GM19238 (cell line): ENCODE measurements at regions not wholly inside any gene's neighbourhood (a gene's known extent, or its start where the extent isn't known, plus 50 kb on each side); places are given as distances from the start of the nearest gene placed in this dataset.

Experiments used
- DNase-seq: peaks from one replicate; pipeline ENCODE4 v3.0.0; 2011; ENCODE audit warnings: low spot score; ENCODE audit not compliant: insufficient read length

DNA sequence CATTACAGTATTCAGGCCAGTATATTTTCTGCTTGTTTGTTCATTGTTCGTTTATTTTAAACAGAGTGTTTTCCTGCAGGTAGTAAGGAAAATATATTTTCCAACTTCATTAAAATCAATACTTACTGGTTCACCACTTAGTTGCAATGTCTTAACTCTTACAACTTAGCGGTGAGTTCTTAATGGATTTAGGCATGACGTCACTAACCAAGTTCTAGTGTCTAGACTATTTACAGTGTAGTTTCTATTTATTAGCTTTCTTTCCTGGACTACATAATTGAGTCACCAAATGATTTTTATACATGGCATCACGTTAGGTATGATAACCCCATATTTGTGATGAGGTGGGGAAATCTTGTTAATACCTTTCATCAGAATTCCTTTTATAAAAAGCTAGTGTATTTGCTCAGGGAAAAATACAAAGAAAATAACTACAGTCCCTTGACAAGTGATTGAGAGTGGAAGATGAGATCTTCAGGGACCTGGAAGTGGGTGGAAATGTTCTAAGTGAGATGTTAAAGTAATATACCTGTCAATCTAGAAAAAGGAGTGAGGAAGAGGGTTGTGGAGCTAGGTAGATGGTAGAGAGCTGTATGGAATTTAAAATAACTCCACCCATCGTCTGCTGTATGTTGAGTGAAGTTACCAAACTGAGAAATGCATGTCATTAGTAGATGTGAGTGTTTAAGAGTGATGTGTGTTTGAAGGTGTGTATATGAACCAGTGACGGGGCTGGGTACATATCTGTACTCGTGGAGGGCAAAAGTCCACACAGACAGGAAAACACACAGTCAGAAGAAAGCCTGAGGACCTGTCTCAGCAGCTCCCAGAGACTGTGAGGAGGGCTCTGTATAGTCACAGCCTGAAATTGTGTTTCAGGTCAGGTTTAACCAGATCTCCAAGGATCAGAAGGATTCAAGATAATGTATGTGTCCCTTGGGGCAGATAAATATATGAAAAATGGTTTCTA lies 197.6 kb upstream of the ADAMTS5 start:
- DNase-seq = no peak

DNA sequence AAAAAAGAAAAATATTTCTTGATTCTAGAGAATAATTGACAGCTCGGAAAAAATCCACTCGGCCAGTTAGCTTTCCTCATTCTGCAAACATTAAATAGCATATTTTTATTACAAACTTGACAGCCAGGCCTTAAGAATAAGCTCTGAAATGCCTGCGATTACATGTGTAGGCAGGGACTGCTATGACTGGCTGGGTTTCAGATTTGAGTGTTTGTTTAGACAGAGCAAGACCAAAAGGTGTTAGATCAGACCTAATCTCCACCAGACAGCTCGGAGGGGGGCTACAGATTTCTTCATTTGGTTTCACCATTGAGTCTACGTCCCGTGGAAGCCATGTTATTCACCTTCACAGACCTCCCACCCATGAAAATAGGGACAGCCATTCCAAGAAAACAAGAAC lies 192.1 kb upstream of the ADAMTS5 start:
- no peak for DNase-seq

DNA sequence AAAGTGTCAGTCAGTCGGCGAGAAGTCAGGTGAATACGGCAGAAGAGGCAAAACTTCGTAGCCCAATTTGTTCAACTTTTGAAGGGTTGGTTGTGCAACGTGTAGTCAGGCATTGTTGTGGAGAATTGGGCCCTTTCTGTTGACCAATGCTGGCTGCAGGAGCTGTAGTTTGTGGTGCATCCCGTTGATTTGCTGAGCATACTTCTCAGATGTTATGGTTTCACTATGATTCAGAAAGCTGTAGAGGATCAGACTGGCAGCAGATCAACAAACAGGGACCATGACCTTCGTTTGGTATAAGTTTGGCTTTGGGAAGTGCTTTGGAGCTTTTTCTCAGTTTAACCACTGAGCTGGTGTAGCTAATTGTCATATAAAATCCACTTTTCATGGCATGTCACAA lies 190.2 kb upstream of the ADAMTS5 start:
- no peak for DNase-seq

DNA sequence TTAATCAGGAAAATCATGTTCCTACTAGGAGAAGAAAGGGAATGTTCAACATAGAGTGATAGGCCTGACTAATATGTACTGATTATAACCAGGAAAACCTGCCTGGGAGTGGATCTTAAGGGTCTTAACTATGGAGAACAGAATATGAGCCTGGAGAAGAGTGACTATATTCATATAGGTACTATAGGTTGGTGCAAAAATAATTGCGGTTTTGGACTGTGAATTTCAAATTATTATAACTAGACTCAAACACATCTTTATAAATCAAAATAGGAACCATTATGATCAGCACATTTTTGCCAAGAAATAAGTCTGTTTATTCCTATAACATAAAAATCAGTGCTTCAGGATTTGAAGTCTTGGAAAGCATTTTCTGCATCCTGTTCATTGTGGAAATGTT lies 189.8 kb upstream of the ADAMTS5 start:
- no peak for DNase-seq

DNA sequence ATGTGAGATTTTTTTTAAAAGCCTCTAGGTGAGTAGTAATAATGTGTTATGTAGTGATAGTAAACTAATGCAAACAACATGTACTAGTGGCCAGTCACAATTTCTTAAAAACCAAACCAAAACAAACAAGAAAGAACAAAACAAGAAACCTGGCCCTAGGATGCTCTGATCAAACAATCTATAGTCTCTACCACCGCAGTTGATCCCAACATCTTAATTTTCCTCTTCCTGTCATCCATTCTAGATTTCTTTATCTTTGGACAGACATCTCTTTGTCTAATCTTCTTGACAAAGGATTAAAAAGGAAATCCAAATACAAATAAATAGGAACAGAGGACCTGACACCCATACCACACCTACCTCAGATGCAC lies 188.2 kb upstream of the ADAMTS5 start:
- DNase-seq = no peak

DNA sequence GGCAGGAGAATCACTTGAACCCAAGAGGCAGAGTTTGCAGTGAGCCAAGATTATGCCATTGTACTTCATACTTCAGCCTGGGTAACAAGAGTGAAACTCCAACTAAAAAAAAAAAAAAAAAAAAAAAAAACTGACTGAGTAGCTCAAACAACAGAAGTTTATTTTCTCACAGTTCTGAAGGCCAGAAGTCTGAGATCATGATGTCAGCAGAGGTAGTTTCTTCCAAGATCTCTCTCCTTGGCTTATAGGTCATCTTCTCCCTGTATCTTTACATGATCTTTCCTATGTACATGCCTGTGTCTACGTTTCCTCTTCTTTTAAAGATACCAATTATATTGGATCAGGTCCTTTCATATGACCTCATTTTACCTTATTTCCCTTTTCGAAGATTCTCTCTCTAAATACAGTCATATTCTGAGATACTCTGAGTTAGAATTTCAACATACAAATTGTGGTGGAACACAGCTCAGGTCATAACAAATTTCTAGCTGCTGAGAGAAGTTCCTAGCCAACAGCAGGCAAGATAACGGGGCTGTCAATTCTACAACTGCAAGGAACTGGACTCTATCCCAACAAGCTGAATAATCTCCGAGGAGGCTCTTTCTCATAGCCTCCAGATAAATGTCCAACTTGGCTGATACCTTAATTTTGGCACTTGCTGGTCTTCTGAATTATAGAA lies 187.7 kb upstream of the ADAMTS5 start:
- no peak for DNase-seq

DNA sequence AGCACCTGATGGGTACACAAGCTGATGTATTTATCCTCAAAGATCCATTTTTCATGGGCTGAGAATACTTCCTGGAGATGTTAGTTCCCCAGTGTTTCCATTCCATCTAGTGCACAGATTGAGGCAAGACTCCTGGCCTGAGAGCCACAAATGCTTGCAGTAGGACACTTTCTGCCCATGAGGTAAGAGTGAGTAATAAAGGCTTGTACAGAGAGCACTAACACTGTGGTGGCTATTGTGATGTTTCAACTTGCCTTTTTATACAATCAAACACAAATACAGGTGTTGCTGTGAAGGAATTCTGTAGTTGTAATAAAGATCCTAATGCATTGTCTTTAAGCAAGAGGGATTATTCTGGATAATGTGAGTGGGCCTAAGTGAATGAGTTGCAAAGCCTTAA lies 186.1 kb upstream of the ADAMTS5 start:
- no peak for DNase-seq

DNA sequence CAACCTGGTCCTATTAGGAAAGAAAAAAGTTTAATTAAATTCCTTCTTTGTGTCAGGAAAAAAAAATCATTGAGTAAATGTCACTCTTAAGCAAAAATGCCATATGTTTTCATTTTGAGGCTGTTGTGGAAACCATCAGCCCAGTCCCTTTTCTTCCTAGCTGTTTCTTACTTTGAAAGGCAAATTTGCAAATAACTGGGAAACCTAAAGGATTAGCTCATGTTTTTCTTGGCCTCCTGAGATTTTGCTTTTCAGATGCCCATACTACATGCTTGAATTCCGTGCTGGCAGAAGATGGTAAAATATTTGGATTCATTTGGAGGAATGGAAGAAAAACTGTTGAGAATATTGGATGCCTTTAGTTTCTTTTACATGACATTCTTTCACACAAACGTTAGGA lies 182.1 kb upstream of the ADAMTS5 start:
- no peak for DNase-seq

DNA sequence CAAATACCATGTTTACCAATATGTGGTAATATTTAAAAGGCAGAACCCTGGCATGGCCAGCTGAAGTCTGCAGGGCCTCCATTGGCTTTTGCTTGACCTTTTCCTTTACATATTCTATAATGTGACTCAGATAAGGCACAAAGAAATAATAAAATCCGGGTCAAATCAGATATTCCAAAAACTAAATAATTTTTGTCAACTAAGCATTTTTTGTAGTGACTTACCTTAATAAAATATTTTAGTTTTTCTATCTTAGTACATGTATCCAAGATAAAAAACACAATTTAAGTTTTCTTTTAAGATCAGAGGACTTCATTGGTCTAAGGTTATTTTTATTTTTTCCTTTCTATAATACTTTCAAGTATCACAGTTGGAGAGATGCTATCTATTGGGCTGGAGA lies 179.4 kb upstream of the ADAMTS5 start:
- no peak for DNase-seq

DNA sequence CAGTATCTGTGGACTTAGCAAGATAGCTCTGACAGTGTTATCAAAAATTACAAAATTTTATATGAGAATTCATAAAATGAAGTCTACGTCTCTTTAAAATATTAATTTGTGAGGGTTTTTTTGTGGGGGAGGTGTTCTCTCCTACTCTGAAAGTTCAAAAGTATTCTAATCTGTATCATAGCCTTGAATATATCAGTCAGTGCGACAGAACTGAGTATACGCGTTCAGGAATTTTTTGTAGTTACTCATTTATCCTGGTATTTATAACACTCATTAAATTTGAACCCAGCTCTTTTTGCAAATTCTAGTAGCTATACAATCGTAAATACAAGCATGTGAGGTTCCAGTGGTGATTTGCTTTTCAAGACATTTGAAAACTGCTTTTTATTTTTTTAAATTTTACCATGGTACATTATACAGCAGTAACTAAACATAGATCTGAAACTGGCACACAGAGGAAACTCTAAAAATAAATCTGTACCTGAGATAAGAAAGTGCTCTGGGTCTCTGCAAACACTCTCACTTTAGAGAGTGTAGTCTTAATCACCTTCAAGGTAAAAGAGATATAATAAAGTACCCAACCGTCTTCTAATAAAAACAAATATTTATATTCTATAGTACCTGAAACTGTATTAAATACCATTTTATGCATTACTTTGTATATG lies 178.4 kb upstream of the ADAMTS5 start:
- no peak for DNase-seq

DNA sequence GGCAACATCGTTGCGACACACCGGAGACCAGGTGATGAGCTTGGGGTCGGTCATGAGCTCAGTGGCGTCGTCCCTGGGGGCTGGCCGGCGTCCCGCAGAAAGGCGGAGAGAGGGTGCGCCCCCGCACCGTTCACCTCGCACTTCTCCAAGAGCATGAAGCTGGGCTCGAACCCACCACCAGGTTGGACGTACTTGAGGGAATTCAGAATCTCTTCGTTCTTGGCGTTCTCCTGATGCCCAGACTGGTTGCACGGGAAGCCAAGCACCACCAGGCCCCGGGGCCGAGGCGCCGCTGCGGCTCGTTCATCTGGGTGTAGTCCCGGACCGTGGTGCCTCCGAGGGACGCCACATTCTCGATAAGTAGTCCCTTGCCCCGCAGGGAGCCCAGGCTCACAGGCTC lies 176.6 kb upstream of the ADAMTS5 start:
- no peak for DNase-seq

DNA sequence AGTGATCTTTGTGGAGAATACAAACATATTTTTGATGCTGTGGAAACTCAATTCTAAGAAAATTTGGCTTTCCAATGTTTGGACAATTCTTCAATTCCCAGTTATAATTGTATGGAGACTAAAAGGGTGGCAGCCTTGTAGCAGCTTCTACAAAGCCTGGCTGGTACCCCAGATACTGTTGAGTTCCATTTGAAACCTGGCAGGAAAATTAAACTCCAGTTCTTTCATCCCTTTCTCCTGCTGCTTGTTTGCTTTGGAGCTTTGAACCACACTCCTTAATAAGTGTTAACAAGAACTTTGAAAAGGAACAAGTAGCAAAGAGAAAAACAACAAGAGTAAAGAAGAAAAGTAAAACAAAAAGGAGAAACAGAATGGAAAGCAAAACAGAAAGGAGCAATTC lies 172.6 kb upstream of the ADAMTS5 start:
- DNase-seq = no peak

DNA sequence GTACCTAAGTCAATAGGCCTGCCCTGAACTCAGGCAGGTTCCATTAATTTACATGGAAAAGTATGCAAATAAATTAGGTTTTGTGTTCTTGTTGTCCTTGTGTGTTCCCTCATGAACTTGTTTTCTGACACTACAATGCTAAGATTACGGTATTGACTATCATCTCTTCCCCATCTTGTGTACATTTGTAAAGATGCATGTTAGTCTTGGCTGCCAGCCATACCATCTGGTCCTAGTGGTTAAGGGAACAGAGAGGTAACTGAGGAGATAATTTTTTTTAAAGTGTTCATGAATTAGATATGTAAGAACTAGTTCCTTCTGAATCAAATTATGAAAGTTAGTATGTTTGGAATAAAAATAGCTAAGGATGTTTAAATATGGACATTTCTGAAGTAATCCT lies 167.6 kb upstream of the ADAMTS5 start:
- DNase-seq = no peak

DNA sequence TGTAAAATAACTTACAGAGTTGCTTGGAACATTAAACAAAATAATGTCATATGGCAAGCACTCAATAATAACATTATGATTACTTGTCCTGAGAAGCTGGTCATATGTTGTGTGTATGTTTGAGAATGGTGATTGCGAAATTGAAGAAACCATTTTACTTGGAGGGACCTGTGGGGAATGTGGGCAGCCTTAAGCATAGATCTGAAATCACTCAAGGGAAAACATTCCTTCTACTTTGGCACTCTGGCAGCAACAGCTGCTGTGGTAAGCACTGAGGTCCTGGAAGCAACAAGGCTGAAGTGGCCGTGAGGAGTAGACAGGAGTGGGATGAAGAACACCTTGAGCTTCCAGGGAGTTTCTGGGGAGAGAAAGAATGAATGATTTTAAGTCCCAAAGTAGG lies 165.4 kb upstream of the ADAMTS5 start:
- no peak for DNase-seq

DNA sequence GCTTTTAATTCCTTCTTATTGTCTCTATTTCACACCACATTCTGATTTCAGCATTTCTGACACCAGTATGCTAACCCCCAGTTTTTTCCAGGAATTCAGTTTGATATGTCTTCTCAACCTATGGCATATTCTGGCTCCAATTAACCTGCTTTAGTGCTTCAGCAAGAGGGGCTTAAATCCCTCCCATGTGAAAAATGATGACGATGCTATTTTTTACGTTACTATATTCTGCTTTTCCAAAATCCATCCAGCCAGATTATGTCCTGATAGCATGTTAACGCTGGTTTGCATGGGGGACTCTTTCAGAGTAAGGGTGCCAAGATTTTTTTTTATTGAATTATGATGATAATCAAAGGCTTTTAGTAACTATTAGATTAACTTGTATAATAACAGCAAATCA lies 163.3 kb upstream of the ADAMTS5 start:
- DNase-seq = no peak

DNA sequence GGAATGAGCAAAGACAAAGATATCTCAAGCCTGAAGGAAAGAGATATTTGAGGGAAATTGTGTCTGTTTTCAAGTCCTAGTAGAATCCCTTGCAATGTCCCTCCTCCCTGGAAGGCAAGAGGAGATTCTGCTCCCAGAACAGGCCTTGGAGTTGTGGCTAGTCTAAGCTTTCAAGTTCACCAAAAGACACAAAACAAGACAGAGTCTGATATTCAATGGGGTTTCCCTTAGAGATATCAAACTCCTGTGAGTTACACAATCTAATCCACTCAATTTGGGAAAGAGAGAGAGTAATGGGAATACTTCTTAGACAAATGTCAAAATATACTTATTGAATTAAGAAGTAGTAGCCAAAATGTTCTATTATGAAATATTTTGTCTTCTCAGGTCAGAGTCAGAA lies 162.8 kb upstream of the ADAMTS5 start:
- DNase-seq = no peak

DNA sequence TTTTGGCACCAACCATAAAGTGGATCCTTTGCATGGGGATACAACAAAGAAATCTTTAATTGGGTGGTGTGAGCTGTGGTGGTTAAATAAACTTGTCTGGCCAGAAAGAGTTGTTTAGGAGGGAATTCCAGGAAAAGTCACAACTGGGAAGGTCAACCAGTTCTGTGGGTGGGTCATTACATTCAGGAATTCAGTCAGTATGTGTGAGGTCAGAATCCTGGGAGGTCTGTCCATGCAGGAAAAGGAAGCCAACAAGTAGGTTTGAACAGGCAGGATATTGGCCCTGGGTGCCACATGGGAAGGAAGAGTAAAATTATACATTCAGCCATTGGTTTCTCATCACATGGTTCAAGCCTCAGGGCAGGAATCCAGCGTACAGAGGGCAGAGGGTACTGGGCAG lies 162.3 kb upstream of the ADAMTS5 start:
- no peak for DNase-seq

DNA sequence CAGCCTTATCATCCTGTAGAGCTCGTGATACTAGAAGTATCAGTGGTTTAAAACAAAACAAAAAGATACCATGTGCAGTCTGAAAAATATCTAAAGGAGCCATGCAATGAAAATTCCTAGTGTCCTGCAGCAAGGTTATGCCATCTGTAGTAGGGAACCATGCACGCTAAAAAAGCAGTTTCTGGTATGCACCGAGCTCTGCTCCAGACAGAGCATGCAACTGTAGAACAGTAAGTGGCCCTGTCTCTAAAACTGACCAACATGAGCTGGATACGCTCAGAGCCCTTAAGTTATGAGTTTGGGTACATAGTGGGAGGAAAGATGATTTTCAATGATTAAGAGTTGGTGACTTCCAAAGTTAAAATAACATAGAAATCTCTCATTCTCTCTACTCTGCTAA lies 159.3 kb upstream of the ADAMTS5 start:
- no peak for DNase-seq

DNA sequence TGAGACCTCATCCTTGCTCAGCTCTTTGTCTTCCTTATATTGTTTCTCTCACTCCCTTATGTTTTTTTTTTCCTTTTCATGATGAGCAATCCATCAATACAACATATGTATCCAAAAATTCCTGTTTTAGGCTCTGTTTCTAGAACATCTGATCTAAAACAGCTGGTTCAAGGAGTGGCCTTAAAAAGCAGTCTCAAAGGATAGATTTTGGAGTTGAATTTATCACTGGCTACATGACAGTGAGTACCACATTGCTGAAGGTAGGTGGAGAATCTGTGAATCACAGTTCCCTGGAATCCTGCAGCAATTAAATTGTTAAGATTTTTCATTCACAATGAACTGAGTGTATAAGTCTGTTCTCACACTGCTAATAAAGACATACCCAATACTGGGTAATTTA lies 155.8 kb upstream of the ADAMTS5 start:
- DNase-seq = no peak

DNA sequence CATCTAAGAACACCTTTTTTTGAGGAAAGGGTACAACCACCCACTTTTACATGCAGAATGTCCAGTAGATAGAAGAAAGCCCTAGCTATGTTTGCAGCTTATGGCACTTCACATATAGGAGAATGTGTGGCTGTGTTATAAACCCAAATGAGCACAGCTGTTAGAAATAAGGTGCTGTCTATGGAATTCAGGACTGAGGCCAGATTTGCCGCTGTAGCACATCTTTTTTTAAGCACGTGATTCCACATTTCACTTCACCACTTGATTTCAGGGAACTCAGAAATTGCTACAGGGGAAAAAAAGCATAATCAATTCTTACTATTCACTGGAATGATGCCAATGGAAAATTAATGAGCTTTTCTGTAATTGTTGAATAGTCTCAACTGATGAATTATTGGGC lies 147.2 kb upstream of the ADAMTS5 start:
- DNase-seq = no peak

DNA sequence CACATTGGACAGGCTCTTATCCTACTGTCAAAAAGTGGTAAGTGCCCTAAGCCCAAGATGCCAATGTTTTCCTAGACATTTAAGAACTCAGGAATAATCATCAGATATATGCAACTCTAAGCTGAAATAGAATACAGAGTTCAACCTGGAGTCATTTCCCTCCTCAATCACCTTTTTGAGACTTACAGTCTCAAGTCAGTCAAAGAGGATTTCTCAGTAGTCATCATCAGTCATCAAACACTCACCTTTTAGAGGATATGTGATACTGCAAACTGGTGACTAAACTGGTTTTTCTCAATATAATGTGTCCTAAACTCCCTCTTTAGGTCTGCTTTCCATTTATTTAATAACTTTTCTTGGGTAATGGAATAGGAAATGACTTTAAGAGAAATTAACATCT lies 145.3 kb upstream of the ADAMTS5 start:
- no peak for DNase-seq

DNA sequence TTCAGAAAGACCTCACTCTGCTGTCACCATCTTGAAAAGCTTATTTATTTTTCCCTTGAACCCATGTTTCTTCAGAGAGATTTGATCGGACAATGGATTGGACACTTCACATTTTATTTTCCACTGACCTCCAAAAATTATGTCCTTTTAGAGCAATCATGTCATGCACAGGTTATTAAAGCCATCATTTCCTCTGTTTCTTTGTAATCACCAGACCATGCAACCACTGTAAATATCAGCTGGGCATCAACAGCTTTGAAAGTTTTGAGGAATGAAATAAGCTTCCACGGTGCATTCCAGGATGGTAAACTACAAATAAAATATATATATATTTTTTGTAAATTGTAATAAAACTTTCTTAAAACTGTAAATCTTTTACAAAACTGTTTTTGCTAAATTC lies 144.1 kb upstream of the ADAMTS5 start:
- no peak for DNase-seq
